ENCODE measurements at regions not wholly inside any gene's neighbourhood (a gene's known extent, or its start where the extent isn't known, plus 50 kb on each side); places are given as distances from the start of the nearest gene placed in this dataset.

DNA sequence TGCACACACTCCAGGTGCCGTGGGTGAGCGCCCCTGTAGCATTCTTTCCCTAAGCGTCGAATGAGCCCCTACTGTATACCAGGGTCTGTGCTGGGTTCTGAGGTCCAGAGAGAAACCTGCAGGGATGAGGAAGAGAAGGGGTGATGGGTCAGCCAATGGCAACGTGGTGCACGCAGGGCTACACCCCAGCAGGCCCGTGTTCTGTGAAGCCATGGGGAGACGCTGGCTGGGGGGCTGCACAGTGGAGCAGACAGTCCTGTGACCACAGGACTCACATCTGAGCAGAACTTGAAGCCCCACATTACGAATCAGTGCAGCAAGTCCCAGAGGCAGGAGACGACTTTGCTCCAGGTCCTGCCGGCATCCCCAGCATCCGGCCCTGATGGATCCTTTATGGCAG, 1481.4 kb downstream of the BRD1 start:
- Mint-ChIP-seq H3K4me1 (peaks cover 4% of the 10 kb centered on the region), H3K9me3 (no peaks in the 10 kb centered on the region), H3K4me3 (no peak overlapping the region), H3K36me3 (ENCODE audit: low read depth) (no peaks in the 10 kb centered on the region), H3K27ac (ENCODE audit: unreplicated experiment) (no peak overlapping the region), H3K27me3 (ENCODE audit: low read depth) (peaks cover 4% of the 10 kb centered on the region)
- TF ChIP-seq, protein P1, sequence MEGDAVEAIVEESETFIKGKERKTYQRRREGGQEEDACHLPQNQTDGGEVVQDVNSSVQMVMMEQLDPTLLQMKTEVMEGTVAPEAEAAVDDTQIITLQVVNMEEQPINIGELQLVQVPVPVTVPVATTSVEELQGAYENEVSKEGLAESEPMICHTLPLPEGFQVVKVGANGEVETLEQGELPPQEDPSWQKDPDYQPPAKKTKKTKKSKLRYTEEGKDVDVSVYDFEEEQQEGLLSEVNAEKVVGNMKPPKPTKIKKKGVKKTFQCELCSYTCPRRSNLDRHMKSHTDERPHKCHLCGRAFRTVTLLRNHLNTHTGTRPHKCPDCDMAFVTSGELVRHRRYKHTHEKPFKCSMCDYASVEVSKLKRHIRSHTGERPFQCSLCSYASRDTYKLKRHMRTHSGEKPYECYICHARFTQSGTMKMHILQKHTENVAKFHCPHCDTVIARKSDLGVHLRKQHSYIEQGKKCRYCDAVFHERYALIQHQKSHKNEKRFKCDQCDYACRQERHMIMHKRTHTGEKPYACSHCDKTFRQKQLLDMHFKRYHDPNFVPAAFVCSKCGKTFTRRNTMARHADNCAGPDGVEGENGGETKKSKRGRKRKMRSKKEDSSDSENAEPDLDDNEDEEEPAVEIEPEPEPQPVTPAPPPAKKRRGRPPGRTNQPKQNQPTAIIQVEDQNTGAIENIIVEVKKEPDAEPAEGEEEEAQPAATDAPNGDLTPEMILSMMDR (conservative IDR thresholded peaks at IDR 0.05): no peak
- no peak for DNase-seq (ENCODE audit: low read depth, low spot score)

DNA sequence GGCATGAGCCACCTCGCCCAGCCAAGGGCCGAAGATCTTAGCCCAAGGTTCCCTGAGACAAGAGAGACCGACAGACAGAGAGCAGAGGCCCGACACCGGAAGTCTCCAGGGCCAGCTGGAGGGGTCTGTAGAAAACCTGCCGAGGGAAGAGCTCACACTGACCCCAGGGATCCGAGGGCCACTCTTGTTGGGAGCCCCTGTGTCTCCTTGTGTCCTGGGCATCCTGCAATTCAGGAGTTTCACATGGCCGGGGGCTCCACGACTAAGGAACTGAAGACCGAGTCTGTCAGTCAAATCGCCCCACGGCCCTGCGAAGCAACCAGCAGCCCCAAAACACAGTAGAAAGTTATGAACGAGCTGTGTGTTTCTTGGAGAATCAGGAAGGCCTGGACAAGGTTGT, 1482.0 kb downstream of the BRD1 start:
- Mint-ChIP-seq H3K9me3 (no peaks in the 10 kb centered on the region), H3K27me3 (ENCODE audit: low read depth) (peaks cover 5% of the 10 kb centered on the region), H3K27ac (ENCODE audit: unreplicated experiment) (no peak overlapping the region), H3K4me3 (no peak overlapping the region), H3K36me3 (ENCODE audit: low read depth) (no peaks in the 10 kb centered on the region), H3K4me1 (peaks cover 6% of the 10 kb centered on the region)
- TF ChIP-seq, protein P1 (conservative IDR thresholded peaks at IDR 0.05): no peak
- no peak for DNase-seq (ENCODE audit: low read depth, low spot score)

DNA sequence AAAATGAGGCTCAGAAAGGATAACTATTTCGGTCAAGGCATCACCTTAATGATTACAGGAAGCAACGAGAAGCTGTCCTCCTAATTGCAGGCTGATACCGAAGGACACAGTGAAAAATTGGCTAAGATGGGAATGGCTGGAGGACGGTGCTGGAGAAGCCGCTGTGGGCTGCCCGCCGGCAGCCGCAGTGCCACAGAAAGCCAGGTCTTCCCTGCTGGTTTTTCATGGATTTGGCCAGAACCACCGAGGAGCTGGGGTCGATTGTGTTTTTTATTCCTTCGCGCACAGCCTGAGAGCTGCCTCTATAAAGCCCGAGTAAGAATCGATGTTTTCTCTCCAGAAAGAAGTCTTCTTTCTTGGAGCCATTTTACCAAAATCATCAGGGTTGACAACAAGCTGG, 1484.2 kb downstream of the BRD1 start:
- no peaks in the 10 kb centered on the region for H3K36me3 Mint-ChIP-seq (ENCODE audit: low read depth)
- DNase-seq (ENCODE audit: low read depth, low spot score): no peak
- H3K4me3 Mint-ChIP-seq: no peak overlapping the region
- peaks cover 5% of the 10 kb centered on the region for H3K27me3 Mint-ChIP-seq (ENCODE audit: low read depth)
- no peaks in the 10 kb centered on the region for H3K9me3 Mint-ChIP-seq
- TF ChIP-seq, protein P1 (conservative IDR thresholded peaks at IDR 0.05): no peak
- no peak overlapping the region for H3K27ac Mint-ChIP-seq (ENCODE audit: unreplicated experiment)
- H3K4me1 Mint-ChIP-seq: peaks cover 6% of the 10 kb centered on the region

DNA sequence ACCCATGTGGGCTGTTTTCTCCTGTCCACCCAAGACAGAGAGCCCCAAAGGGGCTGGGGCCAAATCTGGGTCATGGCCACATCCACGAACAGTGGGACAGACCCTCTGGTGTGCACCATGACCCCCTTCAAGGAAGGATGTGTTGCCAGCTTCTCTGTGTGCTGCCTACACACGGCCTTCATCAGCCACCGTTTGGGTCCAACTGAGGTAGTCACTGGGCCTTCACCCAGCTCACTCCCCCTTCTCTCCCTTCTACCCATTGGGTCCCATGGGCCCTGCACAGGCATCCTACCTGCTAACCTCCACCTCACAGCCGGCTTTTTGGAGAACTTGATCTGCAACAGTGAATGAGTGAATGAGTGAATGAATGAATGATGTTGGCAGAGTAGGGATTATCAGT, 1484.9 kb downstream of the BRD1 start:
- no peaks in the 10 kb centered on the region for H3K36me3 Mint-ChIP-seq (ENCODE audit: low read depth)
- TF ChIP-seq, protein P1 (conservative IDR thresholded peaks at IDR 0.05): no peak
- H3K27ac Mint-ChIP-seq (ENCODE audit: unreplicated experiment): no peak overlapping the region
- DNase-seq (ENCODE audit: low read depth, low spot score): no peak
- peaks cover 6% of the 10 kb centered on the region for H3K4me1 Mint-ChIP-seq
- no peak overlapping the region for H3K4me3 Mint-ChIP-seq
- peaks cover 8% of the 10 kb centered on the region for H3K27me3 Mint-ChIP-seq (ENCODE audit: low read depth)
- H3K9me3 Mint-ChIP-seq: no peaks in the 10 kb centered on the region

DNA sequence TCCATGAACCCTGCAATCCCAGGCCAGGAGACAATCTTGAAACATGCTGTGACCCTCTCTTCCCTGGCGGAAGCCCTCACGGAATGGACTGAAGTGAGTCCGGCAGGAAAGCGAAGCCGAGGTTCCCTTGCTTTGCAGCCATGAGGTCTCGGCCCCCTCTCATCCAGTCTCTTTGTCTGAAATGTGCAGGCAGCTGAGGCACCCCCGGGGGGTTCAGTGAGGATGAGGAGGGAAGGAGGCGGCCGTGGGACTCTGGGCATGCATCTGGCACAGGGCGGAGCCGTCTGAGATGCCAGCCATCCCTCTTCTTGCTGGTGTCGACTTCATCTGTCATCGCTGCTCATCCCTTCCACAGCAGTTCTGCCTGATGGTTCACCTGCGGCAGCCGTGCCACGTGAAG, 1485.7 kb downstream of the BRD1 start:
- Mint-ChIP-seq H3K4me1 (peaks cover 6% of the 10 kb centered on the region), H3K36me3 (ENCODE audit: low read depth) (no peaks in the 10 kb centered on the region), H3K27ac (ENCODE audit: unreplicated experiment) (no peak overlapping the region), H3K4me3 (no peak overlapping the region), H3K9me3 (no peaks in the 10 kb centered on the region), H3K27me3 (ENCODE audit: low read depth) (peaks cover 8% of the 10 kb centered on the region)
- TF ChIP-seq, protein P1 (conservative IDR thresholded peaks at IDR 0.05): no peak
- no peak for DNase-seq (ENCODE audit: low read depth, low spot score)

All from neural crest cell (in vitro differentiated cells).